Mesendoderm (in vitro differentiated cells): ENCODE measurements at regions not wholly inside any gene's neighbourhood (a gene's known extent, or its start where the extent isn't known, plus 50 kb on each side); places are given as distances from the start of the nearest gene placed in this dataset.

Experiments
- DNase-seq: peaks from one replicate; pipeline ENCODE4 v3.0.0; 2013
- H2AK5ac ChIP-seq: 2 replicates; pipeline ENCODE4 v1.6.1; 2013; ENCODE audit warnings: low read length, inconsistent platforms
- H2BK120ac ChIP-seq: 2 replicates; pipeline ENCODE4 v1.6.1; 2013; ENCODE audit warnings: low read depth, mild to moderate bottlenecking, low read length, moderate library complexity, mixed read lengths
- H2BK15ac ChIP-seq: replicated peaks from 2 replicates; pipeline ENCODE4 v1.6.1; 2013; ENCODE audit warnings: low read depth, mild to moderate bottlenecking, moderate library complexity
- H2BK5ac ChIP-seq: 2 replicates; pipeline ENCODE4 v1.6.1; 2013; ENCODE audit warnings: low read length, inconsistent platforms
- H3K18ac ChIP-seq: 2 replicates; pipeline ENCODE4 v1.6.1; 2013; ENCODE audit warnings: mild to moderate bottlenecking, low read length, mixed read lengths
- H3K23ac ChIP-seq: one replicate; pipeline ENCODE4 v1.6.1; 2013; ENCODE audit warnings: low read length
- H3K27ac ChIP-seq: 2 replicates; pipeline ENCODE4 v1.5.1; 2013; ENCODE audit warnings: low read depth, mild to moderate bottlenecking, inconsistent platforms, low read length, moderate library complexity
- H3K27me3 ChIP-seq: 2 replicates; pipeline ENCODE4 v1.6.1; 2013; ENCODE audit warnings: low read length, control low read depth, mild to moderate bottlenecking, inconsistent platforms; ENCODE audit not compliant: insufficient read depth, poor library complexity
- H3K36me3 ChIP-seq: 2 replicates; pipeline ENCODE4 v1.6.1; 2013; ENCODE audit warnings: low read length, inconsistent platforms; ENCODE audit not compliant: control insufficient read depth, insufficient read depth
- H3K4ac ChIP-seq: one replicate; pipeline ENCODE4 v1.6.1; 2013; ENCODE audit warnings: low read depth, mild to moderate bottlenecking, low read length, moderate library complexity
- H3K4me1 ChIP-seq: 2 replicates; pipeline ENCODE4 v1.6.1; 2013; ENCODE audit warnings: low read depth, low read length, inconsistent platforms; ENCODE audit not compliant: control insufficient read depth
- H3K4me2 ChIP-seq: 2 replicates; pipeline ENCODE4 v1.6.1; 2013; ENCODE audit warnings: low read length
- H3K4me3 ChIP-seq: 2 replicates; pipeline ENCODE4 v1.5.1; 2013; ENCODE audit warnings: mild to moderate bottlenecking, low read length
- H3K56ac ChIP-seq: one replicate; pipeline ENCODE4 v1.6.1; 2013; ENCODE audit warnings: low read length
- H3K79me1 ChIP-seq: 2 replicates; pipeline ENCODE4 v1.6.1; 2013; ENCODE audit warnings: low read length, inconsistent platforms
- H3K79me2 ChIP-seq: 2 replicates; pipeline ENCODE4 v1.6.1; 2013; ENCODE audit warnings: mild to moderate bottlenecking, low read length; ENCODE audit not compliant: control insufficient read depth, insufficient read depth
- H3K9ac ChIP-seq: 2 replicates; pipeline ENCODE4 v1.6.1; 2013; ENCODE audit warnings: low read length, inconsistent platforms
- H4K5ac ChIP-seq: one replicate; pipeline ENCODE4 v1.6.1; 2013; ENCODE audit warnings: low read length
- H4K8ac ChIP-seq: one replicate; pipeline ENCODE4 v1.6.1; 2013; ENCODE audit warnings: low read depth, mild to moderate bottlenecking, control low read depth, low read length, moderate library complexity
- WGBS: extraction: QIAGEN DNeasy Blood & Tissue Kit; methylation state at CpG from one replicate; pipeline ENCODE4 v1.1.7; 2013; ENCODE audit warnings: low lambda C conversion rate, missing lambda C conversion rate; ENCODE audit not compliant: insufficient coverage; ENCODE audit errors: extremely low coverage; 5-methylcytosine and 5-hydroxymethylcytosine counted together

- Histone ChIP-seq H3K18ac (no peak overlapping the region), H3K36me3 (no peaks in the 10 kb centered on the region), H3K4me3 (no peak overlapping the region), H3K56ac (no peak overlapping the region), H3K27ac (no peak overlapping the region), H4K8ac (no peak overlapping the region), H2AK5ac (no peak overlapping the region), H2BK120ac (no peak overlapping the region), H3K9ac (no peak overlapping the region), H4K5ac (no peak overlapping the region), H3K27me3 (no peaks in the 10 kb centered on the region), H3K23ac (no peak overlapping the region), H3K4ac (no peak overlapping the region), H2BK5ac (no peak overlapping the region), H3K79me1 (no peaks in the 10 kb centered on the region), H3K79me2 (no peaks in the 10 kb centered on the region), H3K4me1 (peaks cover 10% of the 10 kb centered on the region), H2BK15ac (no peak overlapping the region), H3K4me2 (no peak overlapping the region)
- DNase-seq, result no peak
- WGBS, result no CpG with 5 or more reads among the region's 11 CpGs
Measured at GRCh38 chr2:16050908-16051489, 110.6 kb downstream of the MYCN start.

GRCh38 chr2:16050261-16050907 is 110.0 kb downstream of the MYCN start:
- Histone ChIP-seq H3K4me2 (no peak overlapping the region), H3K79me1 (no peaks in the 10 kb centered on the region), H3K9ac (no peak overlapping the region), H3K79me2 (no peaks in the 10 kb centered on the region), H2BK120ac (no peak overlapping the region), H2AK5ac (peak overlapping the region; percentile 10), H3K23ac (no peak overlapping the region), H3K36me3 (no peaks in the 10 kb centered on the region), H3K4ac (no peak overlapping the region), H3K18ac (no peak overlapping the region), H3K27me3 (no peaks in the 10 kb centered on the region), H4K5ac (no peak overlapping the region), H3K27ac (no peak overlapping the region), H2BK15ac (no peak overlapping the region), H3K56ac (peak overlapping the region; percentile 25), H4K8ac (no peak overlapping the region), H2BK5ac (no peak overlapping the region), H3K4me3 (no peak overlapping the region), H3K4me1 (peaks cover 10% of the 10 kb centered on the region)
- no peak for DNase-seq
- no CpG with 5 or more reads among the region's 12 CpGs for WGBS

GRCh38 chr2:16049406-16049805 is 109.1 kb downstream of the MYCN start:
- Histone ChIP-seq H4K8ac (no peak overlapping the region), H3K9ac (no peak overlapping the region), H2BK15ac (peak overlapping the region; percentile 21), H3K27ac (peak overlapping the region; percentile 42), H3K27me3 (no peaks in the 10 kb centered on the region), H3K4me1 (peaks cover 10% of the 10 kb centered on the region), H3K18ac (no peak overlapping the region), H3K4me3 (no peak overlapping the region), H3K4me2 (no peak overlapping the region), H2BK120ac (no peak overlapping the region), H3K23ac (no peak overlapping the region), H2AK5ac (no peak overlapping the region), H3K56ac (no peak overlapping the region), H3K36me3 (no peaks in the 10 kb centered on the region), H2BK5ac (peak overlapping the region; percentile 14), H3K79me2 (no peaks in the 10 kb centered on the region), H3K79me1 (no peaks in the 10 kb centered on the region), H3K4ac (no peak overlapping the region), H4K5ac (no peak overlapping the region)
- no CpG with 5 or more reads among the region's 7 CpGs for WGBS
- peak; percentile 81 for DNase-seq

- H3K4me3 ChIP-seq, result no peak overlapping the region
- H3K9ac ChIP-seq, result no peak overlapping the region
- no peaks in the 10 kb centered on the region for H3K27me3 ChIP-seq
- no peaks in the 10 kb centered on the region for H3K36me3 ChIP-seq
- DNase-seq, result no peak
- H3K4ac ChIP-seq, result peak overlapping the region; percentile 73
- H3K18ac ChIP-seq, result peak overlapping the region; percentile 71
- no peak overlapping the region for H4K5ac ChIP-seq
- no peak overlapping the region for H3K56ac ChIP-seq
- no peak overlapping the region for H2BK5ac ChIP-seq
- no CpG with 5 or more reads among the region's 4 CpGs for WGBS
- no peak overlapping the region for H2AK5ac ChIP-seq
- no peak overlapping the region for H3K27ac ChIP-seq
- H3K4me1 ChIP-seq, result peaks cover 10% of the 10 kb centered on the region
- no peak overlapping the region for H3K23ac ChIP-seq
- H3K79me2 ChIP-seq, result no peaks in the 10 kb centered on the region
- H2BK120ac ChIP-seq, result no peak overlapping the region
- H3K79me1 ChIP-seq, result no peaks in the 10 kb centered on the region
- no peak overlapping the region for H2BK15ac ChIP-seq
- no peak overlapping the region for H3K4me2 ChIP-seq
- no peak overlapping the region for H4K8ac ChIP-seq
Measured at GRCh38 chr2:16048466-16048865, 108.1 kb downstream of the MYCN start.

- Histone ChIP-seq H3K4me3 (no peak overlapping the region), H3K79me2 (no peaks in the 10 kb centered on the region), H3K4ac (no peak overlapping the region), H4K8ac (no peak overlapping the region), H2BK5ac (no peak overlapping the region), H4K5ac (no peak overlapping the region), H2BK120ac (no peak overlapping the region), H2AK5ac (no peak overlapping the region), H3K79me1 (no peaks in the 10 kb centered on the region), H3K36me3 (no peaks in the 10 kb centered on the region), H3K27ac (no peak overlapping the region), H3K4me2 (no peak overlapping the region), H2BK15ac (no peak overlapping the region), H3K23ac (no peak overlapping the region), H3K56ac (no peak overlapping the region), H3K18ac (no peak overlapping the region), H3K27me3 (no peaks in the 10 kb centered on the region), H3K4me1 (peaks cover 10% of the 10 kb centered on the region), H3K9ac (no peak overlapping the region)
- WGBS, result 100% methylated on average over 1 of the region's 9 CpGs
- no peak for DNase-seq
Measured at GRCh38 chr2:16047701-16048100, 107.4 kb downstream of the MYCN start.

GRCh38 chr2:16046649-16047048 is 106.3 kb downstream of the MYCN start:
- Histone ChIP-seq H3K4me1 (peaks cover 10% of the 10 kb centered on the region), H3K36me3 (no peaks in the 10 kb centered on the region), H3K9ac (no peak overlapping the region), H3K27me3 (no peaks in the 10 kb centered on the region), H3K4me2 (no peak overlapping the region), H3K23ac (no peak overlapping the region), H3K79me1 (no peaks in the 10 kb centered on the region), H3K4me3 (no peak overlapping the region), H3K56ac (no peak overlapping the region), H2BK15ac (no peak overlapping the region), H3K79me2 (no peaks in the 10 kb centered on the region), H3K18ac (no peak overlapping the region), H2BK120ac (no peak overlapping the region), H4K5ac (no peak overlapping the region), H2BK5ac (no peak overlapping the region), H3K27ac (no peak overlapping the region), H3K4ac (no peak overlapping the region), H2AK5ac (no peak overlapping the region), H4K8ac (no peak overlapping the region)
- WGBS, result no CpG with 5 or more reads among the region's 2 CpGs
- no peak for DNase-seq
